MG63 (cell line): ENCODE measurements at regions not wholly inside any gene's neighbourhood (a gene's known extent, or its start where the extent isn't known, plus 50 kb on each side); places are given as distances from the start of the nearest gene placed in this dataset.
A peak's percentile ranks its signal among the peaks of the same experiment; 100 is the strongest.

Experiments
- DNase-seq: peaks from one replicate; pipeline ENCODE4 v3.0.0-alpha.2; 2020
- H3K27me3 ChIP-seq: fragments of 250-450 bp; sonication (Bioruptor Pico); 2 replicates; pipeline ENCODE4 v1.5.1; 2020; ENCODE audit warnings: mild to moderate bottlenecking, moderate library complexity
- H3K36me3 ChIP-seq: fragments of 250-450 bp; sonication (Bioruptor Pico); 2 replicates; pipeline ENCODE4 v1.5.1; 2020; ENCODE audit warnings: mild to moderate bottlenecking, moderate library complexity
- H3K4me3 ChIP-seq: fragments of 250-450 bp; sonication (Bioruptor Pico); 2 replicates; pipeline ENCODE4 v1.5.1; 2020; ENCODE audit warnings: mild to moderate bottlenecking, moderate library complexity
- H3K9me3 ChIP-seq: fragments of 250-450 bp; sonication (Bioruptor Pico); 2 replicates; pipeline ENCODE4 v1.5.1; 2020; ENCODE audit warnings: mild to moderate bottlenecking, moderate library complexity

DNA sequence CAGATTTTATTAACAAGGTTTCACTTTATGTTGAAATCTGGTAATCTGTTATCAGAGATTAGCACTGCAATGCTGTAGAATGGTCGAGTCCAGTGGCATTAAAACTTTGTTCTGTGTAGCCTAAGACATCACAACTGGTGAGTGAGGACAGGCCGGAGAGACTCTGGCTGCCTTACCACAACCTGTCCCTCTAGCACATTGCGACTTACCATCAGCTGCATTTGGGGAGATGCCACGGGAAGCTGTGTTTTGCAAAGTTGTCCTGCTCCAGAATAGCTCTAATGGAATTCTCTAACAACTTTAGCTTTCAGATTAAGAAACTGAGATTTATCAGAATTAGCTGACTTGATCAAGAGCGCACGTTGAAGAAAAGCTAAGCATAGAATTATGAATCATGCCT, 493.3 kb downstream of the MAFB start:
- no peaks in the 10 kb centered on the region; the same call in 1 of the 2 replicates for H3K27me3 ChIP-seq
- DNase-seq, result no peak
- H3K36me3 ChIP-seq, result no peaks in the 10 kb centered on the region
- H3K9me3 ChIP-seq, result no peaks in the 10 kb centered on the region
- H3K4me3 ChIP-seq, result no peak overlapping the region

DNA sequence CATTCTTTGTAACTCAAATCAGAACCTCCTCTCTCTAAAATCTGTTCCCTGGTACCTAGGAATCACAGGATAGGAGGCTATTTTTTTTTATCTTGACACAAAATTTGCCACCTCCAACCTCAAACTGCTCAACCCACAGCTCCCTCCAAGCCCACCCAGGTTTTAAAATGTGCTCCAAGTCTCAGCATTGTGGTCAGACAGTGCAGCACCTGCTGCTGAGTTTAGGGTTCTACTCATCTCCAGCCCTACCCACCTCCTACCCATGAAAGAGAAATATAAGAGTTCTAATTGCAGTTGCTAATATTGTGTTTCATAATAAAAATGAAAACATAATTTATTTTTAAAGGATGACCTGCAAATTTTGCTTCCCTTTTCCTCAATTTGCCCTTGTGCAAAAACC, 496.5 kb downstream of the MAFB start:
- no peaks in the 10 kb centered on the region for H3K9me3 ChIP-seq
- DNase-seq, result no peak
- no peaks in the 10 kb centered on the region; the same call in 1 of the 2 replicates for H3K27me3 ChIP-seq
- H3K36me3 ChIP-seq, result no peaks in the 10 kb centered on the region
- no peak overlapping the region for H3K4me3 ChIP-seq

DNA sequence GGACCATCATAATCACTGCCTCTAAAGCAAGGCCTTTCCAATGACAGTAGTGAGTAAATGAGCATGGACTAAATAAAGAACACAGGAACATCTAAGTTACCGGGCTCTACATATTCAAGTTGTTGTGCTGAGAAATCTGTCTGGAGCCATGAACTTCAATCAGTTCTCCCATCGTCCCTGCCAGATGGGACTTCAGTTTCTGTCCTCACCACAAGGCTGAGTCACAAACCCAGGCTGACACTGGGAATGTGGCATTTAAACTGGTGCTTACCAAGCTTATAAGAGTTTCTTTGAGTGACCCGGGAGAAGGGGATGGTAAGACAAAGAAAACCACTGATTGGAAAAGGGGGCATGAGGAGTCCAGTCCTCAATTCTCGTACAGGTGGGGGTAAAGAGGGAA, 497.0 kb downstream of the MAFB start:
- no peak overlapping the region for H3K4me3 ChIP-seq
- H3K27me3 ChIP-seq, result no peaks in the 10 kb centered on the region; the same call in 1 of the 2 replicates
- H3K9me3 ChIP-seq, result no peaks in the 10 kb centered on the region
- no peaks in the 10 kb centered on the region for H3K36me3 ChIP-seq
- DNase-seq, result no peak

DNA sequence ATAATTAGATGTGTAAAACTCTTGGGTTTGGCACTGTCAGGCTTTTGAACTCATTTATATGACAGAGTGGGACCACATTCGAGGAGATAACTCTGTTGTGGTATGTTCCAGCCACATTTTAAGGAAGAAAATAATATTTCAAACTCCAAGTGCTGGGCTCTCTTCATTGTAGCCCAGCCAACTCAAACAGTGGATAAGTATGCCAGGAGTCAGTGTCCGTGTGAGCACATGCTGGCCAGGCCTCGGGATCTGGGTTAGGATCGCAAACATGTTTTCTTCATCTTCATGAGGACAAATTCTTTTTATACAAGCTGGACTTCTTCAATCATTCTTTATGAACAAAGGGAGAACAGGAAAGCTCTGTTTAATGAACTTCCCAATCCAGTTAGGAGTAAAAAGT, 497.5 kb downstream of the MAFB start:
- H3K36me3 ChIP-seq, result no peaks in the 10 kb centered on the region
- DNase-seq, result no peak

DNA sequence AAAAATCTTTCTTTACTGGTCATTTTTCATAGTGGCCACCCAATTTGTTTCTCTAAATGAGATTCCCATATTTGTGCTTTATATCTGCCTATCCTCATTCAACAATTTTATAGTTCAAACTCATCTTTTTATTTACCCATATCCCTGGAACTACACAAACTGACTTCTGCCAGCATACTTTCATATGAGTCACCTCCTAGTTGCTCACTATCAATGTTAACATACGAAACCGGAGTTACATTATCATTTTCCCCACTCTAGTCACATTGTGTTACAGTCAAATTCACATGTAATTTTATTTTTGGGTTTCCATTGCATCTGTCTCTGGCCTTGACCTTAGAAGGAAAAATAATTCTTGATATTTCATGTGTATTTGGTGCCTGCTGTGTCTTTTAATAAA, 499.4 kb downstream of the MAFB start:
- Histone ChIP-seq H3K36me3 (no peaks in the 10 kb centered on the region), H3K4me3 (no peak overlapping the region), H3K27me3 (peaks cover 2% of the 10 kb centered on the region; the same call in 1 of the 2 replicates), H3K9me3 (no peaks in the 10 kb centered on the region)
- no peak for DNase-seq

More for the DNA sequence above, 497.5 kb downstream of the MAFB start:
- peaks cover 2% of the 10 kb centered on the region; the same call in 1 of the 2 replicates for H3K27me3 ChIP-seq
- no peaks in the 10 kb centered on the region for H3K9me3 ChIP-seq
- H3K4me3 ChIP-seq, result no peak overlapping the region

DNA sequence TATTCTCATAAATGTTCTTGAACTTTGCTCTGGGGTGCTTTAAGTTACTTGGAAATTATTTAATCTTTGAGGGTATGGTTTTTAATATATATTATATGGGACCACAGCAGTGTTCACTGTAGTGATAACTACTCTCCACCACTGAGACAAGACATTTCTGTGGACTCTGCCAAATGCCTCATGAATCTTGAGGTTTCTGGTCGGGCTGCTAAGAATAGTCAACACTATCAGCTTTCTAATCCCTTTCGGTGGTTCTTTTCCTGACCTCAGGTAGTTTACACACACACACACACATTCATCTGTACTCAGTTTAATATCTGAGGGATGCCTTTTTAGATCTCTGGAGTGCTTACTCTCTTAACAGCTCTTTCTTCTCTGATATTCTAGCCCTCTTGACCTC, 500.7 kb downstream of the MAFB start:
- no peak for DNase-seq
- no peaks in the 10 kb centered on the region for H3K36me3 ChIP-seq

DNA sequence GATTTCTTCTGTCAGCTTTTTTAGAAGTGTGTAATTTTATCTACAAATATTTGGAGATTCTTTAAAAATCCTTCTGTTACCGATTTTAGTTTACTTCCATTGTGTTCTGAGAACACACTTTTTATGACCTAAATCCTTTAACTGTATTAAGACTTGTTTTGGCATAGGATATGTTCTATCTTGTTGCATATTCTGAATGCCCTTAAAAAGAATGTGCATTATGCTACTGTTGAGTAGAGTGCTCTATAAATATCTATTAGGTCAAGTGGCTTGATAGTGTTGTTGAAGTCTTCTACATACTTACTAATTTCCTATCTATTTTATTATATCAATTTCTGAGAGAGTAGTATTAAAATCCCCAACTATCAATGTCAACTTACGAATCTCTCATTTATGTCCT, 502.2 kb downstream of the MAFB start:
- DNase-seq, result no peak
- H3K9me3 ChIP-seq, result no peaks in the 10 kb centered on the region
- H3K4me3 ChIP-seq, result no peak overlapping the region
- H3K27me3 ChIP-seq, result peaks cover 2% of the 10 kb centered on the region; the same call in 1 of the 2 replicates
- H3K36me3 ChIP-seq, result no peaks in the 10 kb centered on the region

More for the DNA sequence above, 500.7 kb downstream of the MAFB start:
- H3K4me3 ChIP-seq, result no peak overlapping the region
- no peaks in the 10 kb centered on the region for H3K9me3 ChIP-seq
- H3K27me3 ChIP-seq, result peaks cover 2% of the 10 kb centered on the region; the same call in 1 of the 2 replicates

DNA sequence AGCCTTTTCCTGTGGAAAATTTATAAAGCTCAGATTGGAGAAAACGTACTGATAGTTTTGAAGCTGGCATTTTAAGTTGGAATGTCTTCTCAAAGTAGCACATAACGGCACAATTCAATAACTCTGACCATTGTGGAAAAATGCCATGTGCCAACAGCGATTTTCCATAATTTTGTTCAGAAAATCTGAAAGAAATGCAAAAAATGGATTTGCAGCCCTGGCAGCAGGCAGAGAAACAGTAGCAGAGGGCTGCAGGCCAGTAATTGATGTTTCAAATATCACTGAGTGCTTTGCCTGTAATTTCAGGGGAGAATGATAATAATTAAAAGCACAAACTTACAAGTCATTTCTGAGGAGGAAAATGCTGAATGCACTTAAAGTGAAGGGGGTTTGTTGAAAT, 507.4 kb downstream of the MAFB start:
- Histone ChIP-seq H3K27me3 (peaks cover under 1% of the 10 kb centered on the region; the same call in 1 of the 2 replicates), H3K4me3 (no peak overlapping the region), H3K9me3 (no peaks in the 10 kb centered on the region), H3K36me3 (no peaks in the 10 kb centered on the region)
- no peak for DNase-seq

DNA sequence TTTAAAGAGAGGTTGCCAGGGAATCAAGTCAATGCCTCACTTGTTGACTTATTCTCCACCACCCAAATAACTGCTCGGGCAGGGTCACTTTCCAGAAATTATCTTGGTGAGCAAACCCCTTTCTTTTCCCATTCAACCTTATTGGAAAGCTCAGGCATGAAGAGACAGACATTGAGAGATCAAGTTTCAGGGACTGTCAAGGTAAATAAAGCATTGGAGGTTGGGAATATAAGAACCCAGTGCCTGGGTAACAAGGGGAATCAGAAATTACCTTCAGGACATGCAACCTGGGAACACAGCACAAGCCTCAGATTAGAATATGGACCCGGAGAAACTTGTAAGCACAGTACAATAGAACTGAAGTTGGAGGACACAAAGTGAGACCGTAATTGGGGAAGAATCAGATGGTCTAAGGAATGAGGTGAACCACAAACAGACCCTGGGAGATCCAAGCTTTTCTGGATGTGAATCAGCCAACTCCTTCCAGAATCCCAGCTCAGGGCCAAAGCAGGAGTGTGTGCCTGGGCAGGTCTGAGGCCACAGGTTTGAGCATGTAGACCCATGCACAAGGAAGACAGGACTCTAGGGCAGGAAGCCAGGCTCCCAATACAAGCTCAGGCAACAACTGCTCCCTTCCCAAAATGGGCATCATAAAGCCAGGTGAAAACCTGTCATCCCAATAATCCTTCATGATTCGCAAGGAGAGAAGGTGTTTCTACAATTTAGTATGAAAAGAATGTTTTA, 512.8 kb downstream of the MAFB start:
- no peak overlapping the region for H3K4me3 ChIP-seq
- H3K9me3 ChIP-seq, result no peaks in the 10 kb centered on the region
- DNase-seq, result no peak
- H3K27me3 ChIP-seq, result no peaks in the 10 kb centered on the region
- no peaks in the 10 kb centered on the region for H3K36me3 ChIP-seq

DNA sequence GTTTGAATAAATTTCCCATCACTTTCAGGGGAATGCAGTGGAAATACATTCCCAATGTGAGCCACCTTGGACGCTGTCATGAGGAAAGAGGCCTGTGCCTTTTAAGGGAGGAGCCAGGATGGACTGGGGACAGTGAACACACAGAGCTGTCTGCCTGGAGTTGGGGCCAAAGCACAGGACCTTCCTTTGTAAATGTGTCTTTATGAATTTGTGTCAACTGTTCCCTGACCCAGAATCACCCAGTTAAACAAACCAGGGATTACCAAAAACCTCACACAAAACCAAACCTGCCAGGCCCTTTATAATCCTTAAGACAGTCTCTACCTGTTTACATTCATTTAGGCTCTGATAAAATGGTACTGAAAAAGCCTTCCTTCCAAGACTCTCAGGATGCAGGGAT, 513.7 kb downstream of the MAFB start:
- Histone ChIP-seq H3K27me3 (no peaks in the 10 kb centered on the region), H3K9me3 (no peaks in the 10 kb centered on the region), H3K36me3 (no peaks in the 10 kb centered on the region), H3K4me3 (no peak overlapping the region)
- no peak for DNase-seq

DNA sequence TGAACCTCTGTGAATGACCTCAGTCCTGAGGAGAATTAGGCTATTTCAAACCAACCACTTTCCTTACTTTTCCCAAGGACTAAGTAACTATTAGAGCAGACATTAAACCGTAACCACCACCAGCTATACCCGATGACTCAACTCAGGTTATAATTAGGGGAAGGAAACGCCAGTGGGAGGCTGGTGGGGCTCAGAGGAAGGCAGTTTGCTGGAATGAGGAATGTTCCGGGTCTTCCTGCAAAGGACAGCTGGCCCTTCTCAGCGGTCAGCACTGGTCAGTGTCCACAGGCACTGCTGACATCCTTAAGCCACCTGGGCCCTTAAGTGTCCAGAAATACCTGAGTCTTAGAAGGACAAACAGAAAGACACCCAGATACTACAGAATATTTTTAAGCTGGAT, 515.2 kb downstream of the MAFB start:
- no peaks in the 10 kb centered on the region for H3K9me3 ChIP-seq
- no peaks in the 10 kb centered on the region for H3K36me3 ChIP-seq
- H3K4me3 ChIP-seq, result no peak overlapping the region
- no peaks in the 10 kb centered on the region for H3K27me3 ChIP-seq
- no peak for DNase-seq

DNA sequence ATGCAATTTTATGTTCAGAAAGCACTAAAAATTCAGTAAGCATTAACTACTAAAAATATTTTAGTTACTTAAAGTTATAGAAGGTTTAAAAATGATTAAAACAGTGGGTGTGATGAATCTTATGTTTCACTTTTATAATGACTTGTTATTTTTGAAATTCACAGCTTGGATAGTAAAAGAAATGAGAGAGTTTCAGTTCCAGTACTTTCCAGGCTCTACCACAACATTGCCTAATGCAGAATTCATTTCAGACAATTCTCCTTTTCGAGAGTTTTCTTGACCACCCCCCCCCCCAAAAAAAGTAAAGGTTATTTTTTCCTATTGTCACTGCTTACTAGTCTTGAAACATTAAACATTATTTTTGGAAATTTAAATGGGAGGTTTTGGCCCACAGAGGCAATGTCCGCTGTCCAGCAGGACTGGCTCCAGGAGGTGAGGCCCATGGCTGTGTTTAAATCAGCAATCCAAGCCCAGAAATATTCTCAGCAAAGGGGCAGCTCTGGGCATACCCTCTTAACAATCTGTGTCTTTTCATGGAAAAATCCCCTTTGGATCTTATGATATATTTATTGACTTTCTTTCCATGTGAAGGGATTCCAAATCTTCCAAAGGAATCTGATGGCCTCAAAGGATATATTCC, 519.9 kb downstream of the MAFB start:
- H3K27me3 ChIP-seq, result no peaks in the 10 kb centered on the region
- no peaks in the 10 kb centered on the region for H3K9me3 ChIP-seq
- no peak overlapping the region for H3K4me3 ChIP-seq
- no peak for DNase-seq
- no peaks in the 10 kb centered on the region for H3K36me3 ChIP-seq

DNA sequence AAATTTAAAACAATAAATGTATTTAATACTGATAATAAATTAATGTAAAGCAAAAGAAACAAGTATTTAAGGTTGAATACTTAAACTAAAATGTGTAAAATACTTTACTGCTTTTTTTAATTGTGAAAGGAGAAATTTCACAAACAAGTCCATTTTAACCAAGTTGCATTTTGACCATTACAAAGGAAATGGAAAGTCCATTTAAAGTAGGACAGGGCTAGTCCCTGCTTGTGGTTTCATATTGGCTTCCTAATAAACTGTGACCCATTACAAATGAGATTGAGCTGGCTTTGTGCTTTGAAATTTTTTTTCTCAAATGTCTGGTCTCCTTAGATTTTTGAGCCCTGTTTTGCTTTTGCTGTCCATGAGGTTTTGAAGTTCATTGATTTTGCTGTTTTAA, 527.6 kb downstream of the MAFB start:
- Histone ChIP-seq H3K9me3 (no peaks in the 10 kb centered on the region), H3K4me3 (no peak overlapping the region), H3K36me3 (no peaks in the 10 kb centered on the region), H3K27me3 (no peaks in the 10 kb centered on the region)
- no peak for DNase-seq

DNA sequence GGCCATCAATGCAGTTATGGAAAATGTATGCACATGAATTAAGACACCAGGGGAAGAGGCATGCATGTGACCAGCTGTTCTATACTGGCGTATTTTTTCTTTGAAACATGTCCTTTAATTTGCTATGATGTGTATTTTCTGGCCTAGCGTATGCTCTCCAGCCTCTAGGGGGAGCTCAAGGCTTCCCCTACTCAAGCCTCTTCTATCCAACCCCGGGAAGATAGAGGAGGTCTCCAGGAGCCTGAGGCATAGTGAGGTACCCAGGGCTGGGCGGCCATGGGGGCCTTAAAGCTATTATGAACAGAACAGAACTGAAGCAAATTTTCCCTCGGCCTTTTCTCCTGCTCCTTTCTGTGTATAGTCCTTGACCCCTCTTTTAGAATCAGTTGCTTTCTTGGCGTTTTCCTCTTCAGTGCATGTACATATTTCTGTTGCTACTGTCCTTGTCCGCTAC, 528.9 kb downstream of the MAFB start:
- peak; percentile 30 for DNase-seq
- Histone ChIP-seq H3K4me3 (no peak overlapping the region), H3K9me3 (no peaks in the 10 kb centered on the region), H3K36me3 (no peaks in the 10 kb centered on the region), H3K27me3 (no peaks in the 10 kb centered on the region)

DNA sequence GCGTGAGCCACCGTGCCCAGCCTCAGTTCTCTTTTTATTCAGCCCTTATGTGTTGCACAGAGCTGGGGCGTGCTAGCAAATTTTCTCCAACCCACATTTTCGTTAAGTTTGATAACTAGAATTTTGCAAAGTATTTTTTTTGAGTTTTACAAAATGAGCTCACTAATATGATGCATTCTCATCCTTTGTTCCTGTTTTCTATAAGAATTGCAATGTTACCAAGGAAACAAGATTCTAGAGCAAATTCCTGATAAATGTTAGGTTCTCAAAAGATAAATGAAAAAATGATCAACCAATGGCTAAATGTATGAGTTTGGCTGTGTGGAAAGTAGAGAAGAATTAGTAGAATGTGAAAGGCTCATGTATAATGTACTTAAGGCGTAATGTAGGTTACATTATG, 529.8 kb downstream of the MAFB start:
- Histone ChIP-seq H3K9me3 (no peaks in the 10 kb centered on the region), H3K36me3 (no peaks in the 10 kb centered on the region), H3K27me3 (no peaks in the 10 kb centered on the region), H3K4me3 (no peak overlapping the region)
- no peak for DNase-seq

DNA sequence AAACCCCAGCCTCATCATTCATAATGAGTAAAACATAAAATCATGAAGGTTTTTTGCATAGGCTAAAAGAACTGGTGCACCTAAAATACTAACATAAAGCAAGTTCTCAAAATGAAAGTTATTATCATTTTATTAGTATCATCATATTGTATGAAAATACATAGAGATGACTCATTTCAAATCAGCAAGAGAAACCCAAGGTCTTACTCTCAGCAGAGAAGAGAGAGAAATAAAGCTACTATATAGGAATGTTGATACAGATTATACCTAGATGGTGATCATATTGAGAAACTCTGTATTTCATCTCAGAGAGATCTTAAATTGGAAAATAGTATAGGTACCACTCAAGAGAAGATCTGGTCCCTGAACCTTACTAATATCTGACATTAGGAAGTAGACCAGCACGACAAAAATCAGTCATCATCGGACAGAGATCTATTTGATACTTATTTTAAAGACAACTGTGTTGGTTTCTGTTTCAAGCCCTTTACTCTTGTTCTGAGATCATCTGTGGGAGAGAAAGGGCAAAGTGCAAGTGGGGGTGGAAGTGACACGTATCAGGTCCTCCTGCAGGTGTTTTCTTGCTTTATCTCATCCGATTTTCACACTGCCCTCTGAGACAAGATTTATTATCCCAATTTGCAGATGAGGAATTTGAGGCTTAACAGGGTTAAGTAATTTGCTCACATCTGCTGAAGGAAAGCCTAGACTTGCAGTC, 532.3 kb downstream of the MAFB start:
- Histone ChIP-seq H3K27me3 (no peaks in the 10 kb centered on the region; the same call in 1 of the 2 replicates), H3K4me3 (no peak overlapping the region), H3K9me3 (no peaks in the 10 kb centered on the region), H3K36me3 (no peaks in the 10 kb centered on the region)
- DNase-seq, result no peak

DNA sequence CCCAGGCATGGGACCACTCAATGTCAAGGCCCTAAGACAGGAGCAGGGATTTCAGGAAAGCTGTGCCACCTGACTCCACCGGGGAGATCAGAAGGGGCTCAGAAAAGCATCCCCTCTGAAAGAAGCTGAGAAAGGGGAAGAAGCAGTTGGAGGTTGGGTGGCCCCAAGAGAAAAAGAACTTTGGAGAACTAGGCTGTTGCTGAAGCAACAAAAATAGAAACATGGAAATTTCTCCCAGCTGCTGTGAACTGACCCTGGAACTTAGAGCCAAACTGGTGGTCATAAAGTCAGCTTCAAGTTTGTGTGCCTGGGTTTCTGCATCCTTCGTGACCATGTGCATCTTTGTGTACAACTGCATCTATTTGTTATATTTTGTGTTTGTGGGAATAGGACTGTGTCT, 534.5 kb downstream of the MAFB start:
- Histone ChIP-seq H3K27me3 (no peaks in the 10 kb centered on the region; the same call in 1 of the 2 replicates), H3K36me3 (no peaks in the 10 kb centered on the region), H3K9me3 (no peaks in the 10 kb centered on the region), H3K4me3 (no peak overlapping the region)
- DNase-seq, result no peak
